GM12878 (cell line): ENCODE measurements at regions not wholly inside any gene's neighbourhood (a gene's known extent, or its start where the extent isn't known, plus 50 kb on each side); places are given as distances from the start of the nearest gene placed in this dataset.

Experiments
- ATAC-seq: fragments of 200-7000 bp; cut with Tn5 transposase; 3 replicates; pipeline ENCODE4 v1.9.1; 2020; ENCODE audit warnings: mild to moderate bottlenecking, moderate library complexity
- BruUV-seq: library from RNA; stranded (reverse); fragments of 400-500 nt; replicated peaks from 2 replicates; lab custom pipeline; 2021; lab: Mats Ljungman, UMichigan
- CTCF ChIA-PET: fragments of 300-600 bp; sonication (Branson Sonifier 250); formaldehyde crosslinking; extraction: SDS; loops from one replicate; lab custom pipeline; 2021; ENCODE audit warnings: inconsistent platforms; lab: Yijun Ruan, JAX
- POLR2A ChIA-PET: fragments of 350-600 bp; formaldehyde crosslinking; extraction: SDS; loops from one replicate; lab custom pipeline; 2021; ENCODE audit warnings: inconsistent platforms; lab: Charles Lee
- RAD21 ChIA-PET: fragments of 300-600 bp; sonication (Branson Sonifier 250); formaldehyde crosslinking; loops from one replicate; lab custom pipeline; 2023; ENCODE audit warnings: antibody characterized with exemption; ENCODE audit not compliant: unreplicated experiment; lab: Charles Lee
- SMC1A ChIA-PET: fragments of 300-600 bp; sonication (Branson Sonifier 250); formaldehyde crosslinking; loops from one replicate; lab custom pipeline; 2023; ENCODE audit not compliant: unreplicated experiment, uncharacterized antibody; lab: Charles Lee
- DNase-seq: peaks from one replicate; pipeline ENCODE4 v3.0.0-alpha.2; 2011; ENCODE audit warnings: low read depth, low spot score
- FAIRE-seq: peaks from 3 replicates; lab custom pipeline; 2011; peaks lifted over from hg19 to GRCh38; lab: Jason Lieb, UNC
- H2AFZ ChIP-seq: 2 replicates; pipeline ENCODE4 v1.6.0; 2011; ENCODE audit warnings: low read depth, low read length, control low read depth; ENCODE audit not compliant: control insufficient read depth
- H3K27ac ChIP-seq: 2 replicates; pipeline ENCODE4 v1.5.1; 2011; ENCODE audit warnings: control low read depth; ENCODE audit not compliant: control insufficient read depth, insufficient read depth
- H3K27me3 ChIP-seq, 2 experiments: replicated peaks in 1 of 2; 2 replicates each; pipeline versions ENCODE4 v1.6.0 to v1.6.1; 2011; ENCODE audit warnings: low read length in 1 of 2; ENCODE audit not compliant: control insufficient read depth in 2 of 2, insufficient read depth in 2 of 2
- H3K36me3 ChIP-seq, 2 experiments: 2 replicates each; pipeline ENCODE4 v1.5.1; 2011; ENCODE audit warnings: low read length in 1 of 2; ENCODE audit not compliant: control insufficient read depth in 2 of 2, insufficient read depth in 2 of 2
- H3K4me1 ChIP-seq: 2 replicates; pipeline ENCODE4 v1.6.1; 2011; ENCODE audit warnings: mild to moderate bottlenecking, low read length, moderate library complexity, mixed read lengths; ENCODE audit not compliant: control insufficient read depth, insufficient read depth
- H3K4me2 ChIP-seq: 2 replicates; pipeline ENCODE4 v1.6.0; 2011; ENCODE audit warnings: control low read depth; ENCODE audit not compliant: control insufficient read depth, insufficient read depth
- H3K4me3 ChIP-seq: fragments of 200-600 bp; sonication (generic); 2 replicates; pipeline ENCODE4 v1.5.1; 2016
- H3K79me2 ChIP-seq: 2 replicates; pipeline ENCODE4 v1.6.0; 2011; ENCODE audit warnings: low read length; ENCODE audit not compliant: control insufficient read depth, insufficient read depth
- H3K9ac ChIP-seq: 2 replicates; pipeline ENCODE4 v1.8.0; 2011; ENCODE audit warnings: low read length, control low read depth, mixed read lengths; ENCODE audit not compliant: control insufficient read depth, insufficient read depth
- H3K9me3 ChIP-seq: replicated peaks from 3 replicates; pipeline ENCODE4 v1.5.1; 2011; ENCODE audit warnings: mild to moderate bottlenecking, low read length; ENCODE audit not compliant: control insufficient read depth, insufficient read depth
- H4K20me1 ChIP-seq: 2 replicates; pipeline ENCODE4 v1.6.0; 2011; ENCODE audit not compliant: control insufficient read depth, insufficient read depth
- ATF2 ChIP-seq: IDR thresholded peaks from 2 replicates; pipeline ENCODE4 v1.6.1; 2012; ENCODE audit warnings: low read length, inconsistent platforms
- CBX3 ChIP-seq: fragments of 200-600 bp; sonication (generic); IDR thresholded peaks from 2 replicates; pipeline ENCODE4 v1.6.1; 2016; ENCODE audit warnings: low read depth, borderline replicate concordance
- E2F4 ChIP-seq: IDR thresholded peaks from 2 replicates; pipeline ENCODE4 v1.6.1; 2012; ENCODE audit warnings: low read depth, low read length, improper control_type of control experiment
- GATAD2B ChIP-seq: fragments of 450-650 bp; conservative IDR thresholded peaks from 2 replicates; pipeline ENCODE4 v1.6.1; 2017; ENCODE audit warnings: low read depth, mild to moderate bottlenecking, moderate library complexity
- NFYA ChIP-seq: IDR thresholded peaks from 2 replicates; pipeline ENCODE4 v1.6.1; 2011; ENCODE audit warnings: low read depth, mild to moderate bottlenecking, low read length, improper control_type of control experiment, borderline replicate concordance
- NR2C1 ChIP-seq: fragments of 450-650 bp; IDR thresholded peaks from 2 replicates; pipeline ENCODE4 v1.6.1; 2017; ENCODE audit warnings: antibody characterized with exemption, mild to moderate bottlenecking, moderate library complexity
- PAX5 ChIP-seq: IDR thresholded peaks from 2 replicates; pipeline ENCODE4 v1.6.1; 2011; ENCODE audit warnings: low read depth, low read length, borderline replicate concordance
- PAX8 ChIP-seq: fragments of 450-650 bp; IDR thresholded peaks from 2 replicates; pipeline ENCODE4 v1.6.1; 2017; ENCODE audit warnings: mild to moderate bottlenecking, moderate library complexity
- RAD21 ChIP-seq: IDR thresholded peaks from 2 replicates; pipeline ENCODE4 v1.6.1; 2011; ENCODE audit warnings: mild to moderate bottlenecking, low read depth, low read length, moderate library complexity; ENCODE audit not compliant: insufficient read depth
- SMC3 ChIP-seq: IDR thresholded peaks from 2 replicates; pipeline ENCODE4 v1.6.1; 2011; ENCODE audit warnings: low read length, improper control_type of control experiment, borderline replicate concordance
- SP1 ChIP-seq: IDR thresholded peaks from one replicate; pipeline ENCODE4 v1.6.1; 2011; ENCODE audit warnings: low read depth, low read length
- ZNF24 ChIP-seq: fragments of 450-650 bp; IDR thresholded peaks from 2 replicates; pipeline ENCODE4 v1.6.1; 2017; ENCODE audit warnings: antibody characterized with exemption, mild to moderate bottlenecking
- ZNF687 ChIP-seq: fragments of 450-650 bp; IDR thresholded peaks from 2 replicates; pipeline ENCODE4 v1.6.1; 2017; ENCODE audit warnings: mild to moderate bottlenecking, moderate library complexity
- ZZZ3 ChIP-seq: IDR thresholded peaks from 2 replicates; pipeline ENCODE4 v1.6.1; 2011; ENCODE audit warnings: low read depth; ENCODE audit not compliant: control insufficient read depth, insufficient read length
- WGBS: methylation state at CpG from one replicate; pipeline ENCODE4 v1.1.6; 2016; ENCODE audit warnings: low lambda C conversion rate; ENCODE audit not compliant: insufficient replicate concordance, insufficient coverage; ENCODE audit errors: missing lambda C conversion rate; 5-methylcytosine and 5-hydroxymethylcytosine counted together
- in situ Hi-C: fragments of 300-500 bp; cut with MboI; formaldehyde crosslinking; loops from 9 replicates; pipeline ENCODE4 v1.14.3; 2018; ENCODE audit warnings: mixed read lengths
- intact Hi-C: fragments of 100-400 bp; cut with micrococcal nuclease; formaldehyde crosslinking; loops from one replicate; pipeline ENCODE4 v1.14.2; 2022; ENCODE audit not compliant: unreplicated experiment

GRCh38 chr14:53581504-53581903, 375.1 kb downstream of the BMP4 start:
- ChIA-PET RAD21 (no interaction called here), POLR2A (no interaction called here), CTCF (interaction anchor here (0.7 to 1.3 kb wide), 2 partner anchors 14 to 39 kb away, joined by 3 read pairs; no protein-coding TSS in a partner anchor), SMC1A (no interaction called here)
- Histone ChIP-seq H2AFZ (no peak overlapping the region), H3K27ac (no peak overlapping the region), H4K20me1 (no peaks in the 10 kb centered on the region), H3K9me3 (no peaks in the 10 kb centered on the region), H3K79me2 (no peaks in the 10 kb centered on the region), H3K9ac (no peak overlapping the region), H3K4me2 (no peak overlapping the region), H3K36me3 (no peaks in the 10 kb centered on the region), H3K27me3 (no peaks in the 10 kb centered on the region; a peak in 1 of 4 replicates), H3K4me1 (no peaks in the 10 kb centered on the region), H3K4me3 (no peak overlapping the region)
- FAIRE-seq, result no peak
- in situ Hi-C loops, result no loop called here
- intact Hi-C loops, result no loop called here
- no peak for ATAC-seq
- BruUV-seq, result no TSS peak
- DNase-seq, result no peak
- WGBS, result 0% methylated on average over 1 of the region's 1 CpG
- TF ChIP-seq ZNF24, result no peak
- no peak for TF ChIP-seq SP1
- TF ChIP-seq SMC3, result no peak
- no peak for TF ChIP-seq PAX8
- no peak for TF ChIP-seq GATAD2B
- no peak for TF ChIP-seq E2F4
- TF ChIP-seq ZZZ3, result no peak
- no peak for TF ChIP-seq ATF2
- no peak for TF ChIP-seq ZNF687
- no peak for TF ChIP-seq CBX3
- TF ChIP-seq PAX5, result no peak
- TF ChIP-seq RAD21, result no peak
- TF ChIP-seq NR2C1, result no peak
- no peak for TF ChIP-seq NFYA
